ENCODE measurements at regions not wholly inside any gene's neighbourhood (a gene's known extent, or its start where the extent isn't known, plus 50 kb on each side); places are given as distances from the start of the nearest gene placed in this dataset.

DNA sequence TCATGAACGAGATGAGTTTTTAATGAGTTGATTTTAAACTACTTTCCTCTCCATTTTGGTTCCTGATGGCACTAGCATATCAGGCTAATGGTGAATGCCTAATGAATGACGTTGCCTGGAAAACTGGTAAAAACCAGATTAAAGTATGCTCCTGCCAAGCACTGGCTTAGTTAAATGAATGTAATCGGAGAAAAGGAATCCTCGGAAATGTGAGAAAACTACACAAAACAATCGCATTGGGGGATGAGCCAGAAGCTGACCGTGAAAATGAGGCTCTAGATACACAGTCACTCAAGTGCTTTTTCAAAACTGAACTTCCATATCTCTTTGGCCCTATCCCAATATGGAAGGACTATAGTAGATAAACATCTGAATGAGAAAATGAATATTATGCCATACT lies 153.8 kb upstream of the COL1A2 start:
- H3K27me3 Mint-ChIP-seq, result no peaks in the 10 kb centered on the region
- ChIA-PET CTCF (no interaction called here), POLR2A (no interaction called here)
- H3K4me3 Mint-ChIP-seq, result no peak overlapping the region
- Histone ChIP-seq H3K9me3 (no peaks in the 10 kb centered on the region), H3K4me1 (ENCODE audit: control insufficient read depth in 1 of 2, extremely low read depth in 1 of 2, insufficient read depth in 2 of 2, low read length in 2 of 2) (no peaks in the 10 kb centered on the region), H3K4me3 (ENCODE audit: control insufficient read depth in 1 of 2, extremely low read depth in 1 of 2, low read length in 1 of 2) (no peak overlapping the region), H3K36me3 (ENCODE audit: control insufficient read depth in 2 of 2, extremely low read depth in 1 of 2, insufficient read depth in 1 of 2, low read length in 1 of 2) (no peaks in the 10 kb centered on the region), H3K27ac (ENCODE audit: low read length) (no peak overlapping the region), H3K27me3 (replicated peaks in 1 of 2; ENCODE audit: control insufficient read depth in 2 of 2, extremely low read depth in 1 of 2, insufficient read depth in 2 of 2, low read length in 1 of 2) (no peaks in the 10 kb centered on the region)
- no peaks in the 10 kb centered on the region for H3K9me3 Mint-ChIP-seq
- H3K4me1 Mint-ChIP-seq, result no peaks in the 10 kb centered on the region
- H3K27ac Mint-ChIP-seq, result no peak overlapping the region
- no peaks in the 10 kb centered on the region for H3K36me3 Mint-ChIP-seq
- no peak for ATAC-seq (replicated peaks in 1 of 4)
- DNase-seq, result no peak
- 79% methylated on average over 3 of the region's 6 CpGs for WGBS (ENCODE audit: insufficient coverage)

DNA sequence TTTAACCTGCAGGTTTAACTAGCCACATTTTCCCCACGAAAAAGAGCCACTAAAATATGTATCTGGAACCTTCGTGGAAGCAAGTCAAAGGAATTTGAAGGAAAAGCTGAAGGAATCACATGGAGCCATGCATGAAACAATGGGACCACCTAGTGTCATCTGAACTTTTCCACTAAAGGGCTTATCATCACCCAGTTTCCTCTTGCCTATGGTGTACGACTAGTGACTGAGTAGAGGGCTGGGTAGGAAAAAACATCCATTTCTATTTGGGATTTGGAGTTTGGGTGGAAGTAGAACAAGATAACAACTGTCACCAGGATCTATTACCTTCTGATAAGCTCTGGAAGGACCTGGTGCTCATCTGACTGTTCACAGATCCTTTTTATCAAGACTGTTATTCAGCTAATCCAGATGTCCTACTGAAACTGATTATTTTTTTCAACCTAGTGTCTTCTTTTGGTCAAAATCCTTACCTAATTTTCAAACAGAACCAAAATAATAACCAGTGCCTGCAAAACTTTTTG lies 153.2 kb upstream of the COL1A2 start:
- POLR2A ChIA-PET, result no interaction called here
- no peaks in the 10 kb centered on the region for H3K4me1 Mint-ChIP-seq
- CTCF ChIA-PET, result no interaction called here
- H3K4me1 ChIP-seq (ENCODE audit: control insufficient read depth in 1 of 2, extremely low read depth in 1 of 2, insufficient read depth in 2 of 2, low read length in 2 of 2), result no peaks in the 10 kb centered on the region
- no CpG with 5 or more reads among the region's 3 CpGs for WGBS (ENCODE audit: insufficient coverage)
- no peak overlapping the region for H3K4me3 ChIP-seq (ENCODE audit: control insufficient read depth in 1 of 2, extremely low read depth in 1 of 2, low read length in 1 of 2)
- H3K36me3 ChIP-seq (ENCODE audit: control insufficient read depth in 2 of 2, extremely low read depth in 1 of 2, insufficient read depth in 1 of 2, low read length in 1 of 2), result no peaks in the 10 kb centered on the region
- H3K27ac ChIP-seq (ENCODE audit: low read length), result no peak overlapping the region
- ATAC-seq (replicated peaks in 1 of 4), result no peak
- no peaks in the 10 kb centered on the region for H3K9me3 ChIP-seq
- no peaks in the 10 kb centered on the region for H3K9me3 Mint-ChIP-seq
- no peak overlapping the region for H3K4me3 Mint-ChIP-seq
- H3K36me3 Mint-ChIP-seq, result no peaks in the 10 kb centered on the region
- no peaks in the 10 kb centered on the region for H3K27me3 ChIP-seq (replicated peaks in 1 of 2; ENCODE audit: control insufficient read depth in 2 of 2, extremely low read depth in 1 of 2, insufficient read depth in 2 of 2, low read length in 1 of 2)
- DNase-seq, result no peak
- H3K27ac Mint-ChIP-seq, result no peak overlapping the region
- H3K27me3 Mint-ChIP-seq, result peaks cover 0 to under 1% of the 10 kb centered on the region in 2 donors

GRCh38 chr7:94243066-94243711 lies 151.5 kb upstream of the COL1A2 start:
- 70% methylated on average over 3 of the region's 9 CpGs for WGBS (ENCODE audit: insufficient coverage)
- POLR2A ChIA-PET, result no interaction called here
- Histone ChIP-seq H3K27me3 (replicated peaks in 1 of 2; ENCODE audit: control insufficient read depth in 2 of 2, extremely low read depth in 1 of 2, insufficient read depth in 2 of 2, low read length in 1 of 2) (no peaks in the 10 kb centered on the region), H3K36me3 (ENCODE audit: control insufficient read depth in 2 of 2, extremely low read depth in 1 of 2, insufficient read depth in 1 of 2, low read length in 1 of 2) (no peaks in the 10 kb centered on the region), H3K9me3 (no peaks in the 10 kb centered on the region), H3K4me3 (ENCODE audit: control insufficient read depth in 1 of 2, extremely low read depth in 1 of 2, low read length in 1 of 2) (no peak overlapping the region), H3K4me1 (ENCODE audit: control insufficient read depth in 1 of 2, extremely low read depth in 1 of 2, insufficient read depth in 2 of 2, low read length in 2 of 2) (no peaks in the 10 kb centered on the region), H3K27ac (ENCODE audit: low read length) (no peak overlapping the region)
- H3K4me3 Mint-ChIP-seq, result no peak overlapping the region
- H3K27me3 Mint-ChIP-seq, result peaks cover 0 to 4% of the 10 kb centered on the region in 2 donors
- no peak overlapping the region for H3K27ac Mint-ChIP-seq
- DNase-seq, result no peak
- no peak for ATAC-seq (replicated peaks in 1 of 4)
- CTCF ChIA-PET, result no interaction called here
- H3K4me1 Mint-ChIP-seq, result no peaks in the 10 kb centered on the region
- H3K36me3 Mint-ChIP-seq, result no peaks in the 10 kb centered on the region
- no peaks in the 10 kb centered on the region for H3K9me3 Mint-ChIP-seq

DNA sequence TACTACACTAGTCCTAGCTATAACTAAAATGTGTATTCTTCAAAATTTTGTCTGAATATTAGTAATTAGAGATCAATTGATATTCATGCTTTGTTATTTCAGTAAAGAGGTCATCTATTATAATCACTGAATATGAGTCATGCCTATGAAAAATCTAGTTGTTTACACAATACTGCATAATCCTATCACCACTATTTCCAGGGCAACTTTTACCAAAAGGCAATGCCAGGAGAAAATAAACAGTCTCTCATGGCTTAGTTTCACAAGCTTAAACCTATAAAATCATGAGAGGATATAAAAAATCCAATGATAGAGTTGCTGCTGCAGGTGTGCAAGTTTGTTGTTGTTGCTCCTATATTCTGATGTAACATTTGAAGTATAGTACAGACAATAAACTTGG lies 149.9 kb upstream of the COL1A2 start:
- no peak overlapping the region for H3K4me3 ChIP-seq (ENCODE audit: control insufficient read depth in 1 of 2, extremely low read depth in 1 of 2, low read length in 1 of 2)
- H3K4me1 Mint-ChIP-seq, result no peaks in the 10 kb centered on the region
- no peaks in the 10 kb centered on the region for H3K36me3 ChIP-seq (ENCODE audit: control insufficient read depth in 2 of 2, extremely low read depth in 1 of 2, insufficient read depth in 1 of 2, low read length in 1 of 2)
- ChIA-PET POLR2A (no interaction called here), CTCF (no interaction called here)
- ATAC-seq (replicated peaks in 1 of 4) (no peak), DNase-seq (no peak)
- no peak overlapping the region for H3K27ac ChIP-seq (ENCODE audit: low read length)
- H3K27me3 ChIP-seq (replicated peaks in 1 of 2; ENCODE audit: control insufficient read depth in 2 of 2, extremely low read depth in 1 of 2, insufficient read depth in 2 of 2, low read length in 1 of 2), result no peaks in the 10 kb centered on the region
- H3K27ac Mint-ChIP-seq, result no peak overlapping the region
- H3K9me3 ChIP-seq, result no peaks in the 10 kb centered on the region
- no peak overlapping the region for H3K4me3 Mint-ChIP-seq
- peaks cover 0 to 4% of the 10 kb centered on the region in 2 donors for H3K27me3 Mint-ChIP-seq
- no peaks in the 10 kb centered on the region for H3K4me1 ChIP-seq (ENCODE audit: control insufficient read depth in 1 of 2, extremely low read depth in 1 of 2, insufficient read depth in 2 of 2, low read length in 2 of 2)
- no peaks in the 10 kb centered on the region for H3K36me3 Mint-ChIP-seq
- no peaks in the 10 kb centered on the region for H3K9me3 Mint-ChIP-seq

DNA sequence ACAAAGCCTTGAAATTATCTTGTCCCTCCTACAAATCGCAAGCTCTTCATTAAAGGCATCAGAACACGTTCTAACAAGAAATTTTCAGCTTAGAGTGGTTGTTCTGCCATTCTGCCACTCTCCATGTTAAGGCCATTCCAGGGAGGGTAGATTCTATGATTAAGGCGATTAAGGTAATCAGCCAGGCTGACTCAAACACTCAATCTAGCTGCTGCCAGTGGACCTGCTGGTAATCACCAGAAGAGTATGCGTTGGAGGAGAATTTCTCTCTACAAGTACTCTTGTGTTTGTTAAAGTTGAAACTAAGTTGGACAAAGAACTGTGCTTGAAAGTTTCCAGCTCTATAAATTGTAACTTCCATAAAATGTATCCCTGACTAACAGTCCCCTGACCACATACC lies 149.2 kb upstream of the COL1A2 start:
- no peak for ATAC-seq (replicated peaks in 1 of 4)

GRCh38 chr7:94247970-94248369 lies 146.7 kb upstream of the COL1A2 start:
- H3K36me3 ChIP-seq (ENCODE audit: control insufficient read depth in 2 of 2, extremely low read depth in 1 of 2, insufficient read depth in 1 of 2, low read length in 1 of 2), result no peaks in the 10 kb centered on the region
- Mint-ChIP-seq H3K9me3 (no peaks in the 10 kb centered on the region), H3K27me3 (peaks cover 0 to 4% of the 10 kb centered on the region in 2 donors), H3K36me3 (no peaks in the 10 kb centered on the region), H3K4me1 (no peaks in the 10 kb centered on the region), H3K4me3 (no peak overlapping the region), H3K27ac (no peak overlapping the region)
- H3K27ac ChIP-seq (ENCODE audit: low read length), result no peak overlapping the region
- H3K4me3 ChIP-seq (ENCODE audit: control insufficient read depth in 1 of 2, extremely low read depth in 1 of 2, low read length in 1 of 2), result no peak overlapping the region
- ChIA-PET POLR2A (no interaction called here), CTCF (no interaction called here)
- DNase-seq (no peak), ATAC-seq (replicated peaks in 1 of 4) (no peak)
- no peaks in the 10 kb centered on the region for H3K4me1 ChIP-seq (ENCODE audit: control insufficient read depth in 1 of 2, extremely low read depth in 1 of 2, insufficient read depth in 2 of 2, low read length in 2 of 2)
- no peaks in the 10 kb centered on the region for H3K27me3 ChIP-seq (replicated peaks in 1 of 2; ENCODE audit: control insufficient read depth in 2 of 2, extremely low read depth in 1 of 2, insufficient read depth in 2 of 2, low read length in 1 of 2)
- H3K9me3 ChIP-seq, result no peaks in the 10 kb centered on the region

More for the DNA sequence above, 149.2 kb upstream of the COL1A2 start:
- Mint-ChIP-seq H3K36me3 (no peaks in the 10 kb centered on the region), H3K4me3 (no peak overlapping the region), H3K9me3 (no peaks in the 10 kb centered on the region), H3K27me3 (peaks cover 0 to 4% of the 10 kb centered on the region in 2 donors), H3K27ac (no peak overlapping the region), H3K4me1 (no peaks in the 10 kb centered on the region)
- no CpG with 5 or more reads among the region's 4 CpGs for WGBS (ENCODE audit: insufficient coverage)
- no peak overlapping the region for H3K4me3 ChIP-seq (ENCODE audit: control insufficient read depth in 1 of 2, extremely low read depth in 1 of 2, low read length in 1 of 2)
- ChIA-PET CTCF (no interaction called here), POLR2A (no interaction called here)
- H3K4me1 ChIP-seq (ENCODE audit: control insufficient read depth in 1 of 2, extremely low read depth in 1 of 2, insufficient read depth in 2 of 2, low read length in 2 of 2), result no peaks in the 10 kb centered on the region
- H3K9me3 ChIP-seq, result no peaks in the 10 kb centered on the region
- no peaks in the 10 kb centered on the region for H3K36me3 ChIP-seq (ENCODE audit: control insufficient read depth in 2 of 2, extremely low read depth in 1 of 2, insufficient read depth in 1 of 2, low read length in 1 of 2)
- DNase-seq, result no peak
- no peaks in the 10 kb centered on the region for H3K27me3 ChIP-seq (replicated peaks in 1 of 2; ENCODE audit: control insufficient read depth in 2 of 2, extremely low read depth in 1 of 2, insufficient read depth in 2 of 2, low read length in 1 of 2)
- H3K27ac ChIP-seq (ENCODE audit: low read length), result no peak overlapping the region

DNA sequence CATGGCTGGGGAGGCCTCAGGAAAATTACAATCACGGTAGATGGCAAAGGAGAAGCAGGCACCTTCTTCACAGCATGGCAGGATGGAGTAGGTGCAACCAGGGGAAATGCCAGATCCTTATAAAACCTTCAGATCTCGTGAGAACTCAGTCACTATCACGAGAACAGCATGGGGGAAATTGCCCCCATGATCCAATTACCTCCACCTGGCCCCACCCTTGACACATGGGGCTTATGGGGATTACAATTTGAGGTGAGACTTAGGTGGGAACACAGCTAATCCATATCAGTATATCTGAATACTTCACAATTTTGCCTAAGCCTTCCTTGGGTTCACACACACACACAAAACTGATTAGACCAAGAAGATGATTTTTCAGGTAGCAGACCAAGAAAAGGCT lies 145.1 kb upstream of the COL1A2 start:
- H3K27me3 ChIP-seq (replicated peaks in 1 of 2; ENCODE audit: control insufficient read depth in 2 of 2, extremely low read depth in 1 of 2, insufficient read depth in 2 of 2, low read length in 1 of 2), result no peaks in the 10 kb centered on the region
- H3K4me3 ChIP-seq (ENCODE audit: control insufficient read depth in 1 of 2, extremely low read depth in 1 of 2, low read length in 1 of 2), result no peak overlapping the region
- no CpG with 5 or more reads among the region's 3 CpGs for WGBS (ENCODE audit: insufficient coverage)
- Mint-ChIP-seq H3K27ac (no peak overlapping the region), H3K27me3 (peaks cover 0 to 4% of the 10 kb centered on the region in 2 donors), H3K9me3 (no peaks in the 10 kb centered on the region), H3K4me3 (no peak overlapping the region), H3K36me3 (no peaks in the 10 kb centered on the region), H3K4me1 (no peaks in the 10 kb centered on the region)
- no peak for DNase-seq
- no peaks in the 10 kb centered on the region for H3K9me3 ChIP-seq
- no peaks in the 10 kb centered on the region for H3K4me1 ChIP-seq (ENCODE audit: control insufficient read depth in 1 of 2, extremely low read depth in 1 of 2, insufficient read depth in 2 of 2, low read length in 2 of 2)
- no peaks in the 10 kb centered on the region for H3K36me3 ChIP-seq (ENCODE audit: control insufficient read depth in 2 of 2, extremely low read depth in 1 of 2, insufficient read depth in 1 of 2, low read length in 1 of 2)
- ChIA-PET CTCF (no interaction called here), POLR2A (no interaction called here)
- no peak for ATAC-seq (replicated peaks in 1 of 4)
- H3K27ac ChIP-seq (ENCODE audit: low read length), result no peak overlapping the region
